Caco-2 (cell line): ENCODE measurements at regions not wholly inside any gene's neighbourhood (a gene's known extent, or its start where the extent isn't known, plus 50 kb on each side); places are given as distances from the start of the nearest gene placed in this dataset.

ENCODE experiments used
- BruUV-seq: library from RNA; stranded (reverse); fragments of 400-500 nt; replicated peaks from 2 replicates; lab custom pipeline; 2021; lab: Mats Ljungman, UMichigan
- CTCF ChIA-PET: fragments of 300-600 bp; sonication (Branson Sonifier 250); formaldehyde crosslinking; loops from one replicate; lab custom pipeline; 2022; ENCODE audit warnings: antibody characterized with exemption; lab: Charles Lee
- POLR2A ChIA-PET: fragments of 300-600 bp; sonication (Branson Sonifier 250); formaldehyde crosslinking; loops from one replicate; lab custom pipeline; 2022; ENCODE audit warnings: antibody characterized with exemption; lab: Charles Lee
- DNase-seq, 2 experiments: peaks; one replicate each; pipeline versions ENCODE4 v3.0.0 to v3.0.0-alpha.2; 2020 to 2022
- H3K27me3 ChIP-seq: replicated peaks from 2 replicates; pipeline ENCODE4 v1.6.0; 2011; ENCODE audit warnings: low read length; ENCODE audit not compliant: control insufficient read depth, insufficient read depth
- H3K36me3 ChIP-seq: 2 replicates; pipeline ENCODE4 v1.5.1; 2011; ENCODE audit warnings: low read length; ENCODE audit not compliant: control insufficient read depth, insufficient read depth
- H3K4me1 ChIP-seq: fragments of 250-450 bp; sonication (Bioruptor Pico); 2 replicates; pipeline ENCODE4 v1.5.1; 2020; ENCODE audit warnings: mild to moderate bottlenecking
- H3K4me3 ChIP-seq: 2 replicates; pipeline ENCODE4 v1.5.1; 2011; ENCODE audit warnings: low read depth, mild to moderate bottlenecking, control low read depth, low read length
- H3K9me3 ChIP-seq: fragments of 250-450 bp; sonication (Bioruptor Pico); 2 replicates; pipeline ENCODE4 v1.5.1; 2020; ENCODE audit warnings: mild to moderate bottlenecking, moderate library complexity
- H3K27ac Mint-ChIP-seq: one replicate; pipeline ENCODE4 v1.8.0; 2022; ENCODE audit warnings: mixed read lengths; ENCODE audit not compliant: unreplicated experiment
- H3K27me3 Mint-ChIP-seq: one replicate; pipeline ENCODE4 v1.8.0; 2022; ENCODE audit warnings: mixed read lengths; ENCODE audit not compliant: insufficient read depth, unreplicated experiment
- H3K36me3 Mint-ChIP-seq: one replicate; pipeline ENCODE4 v1.8.0; 2022; ENCODE audit warnings: mild to moderate bottlenecking, mixed read lengths; ENCODE audit not compliant: insufficient read depth, unreplicated experiment
- H3K4me1 Mint-ChIP-seq: one replicate; pipeline ENCODE4 v1.8.0; 2022; ENCODE audit warnings: low read depth, mixed read lengths; ENCODE audit not compliant: unreplicated experiment
- H3K4me3 Mint-ChIP-seq: one replicate; pipeline ENCODE4 v1.8.0; 2022; ENCODE audit warnings: mild to moderate bottlenecking, moderate library complexity, mixed read lengths; ENCODE audit not compliant: unreplicated experiment
- H3K9me3 Mint-ChIP-seq: one replicate; pipeline ENCODE4 v1.8.0; 2022; ENCODE audit warnings: mixed read lengths; ENCODE audit not compliant: unreplicated experiment
- CTCF ChIP-seq, 2 experiments: fragments of 200-600 bp in 1 of 2; IDR thresholded peaks; 1 replicate in 1 of 2; 2 replicates in 1 of 2; pipeline versions ENCODE4 v1.5.1 to v1.8.0; 2011 to 2022; ENCODE audit warnings: antibody characterized with exemption in 1 of 2, control low read depth in 1 of 2, inconsistent platforms in 1 of 2, low read depth in 1 of 2, low read length in 1 of 2, mild to moderate bottlenecking in 1 of 2, moderate library complexity in 1 of 2; ENCODE audit not compliant: insufficient read depth in 1 of 2, severe bottlenecking in 1 of 2, unreplicated experiment in 1 of 2
- intact Hi-C: fragments of 100-400 bp; cut with micrococcal nuclease; formaldehyde crosslinking; loops from one replicate; pipeline ENCODE4 v1.10.0; 2022; ENCODE audit not compliant: unreplicated experiment

DNA sequence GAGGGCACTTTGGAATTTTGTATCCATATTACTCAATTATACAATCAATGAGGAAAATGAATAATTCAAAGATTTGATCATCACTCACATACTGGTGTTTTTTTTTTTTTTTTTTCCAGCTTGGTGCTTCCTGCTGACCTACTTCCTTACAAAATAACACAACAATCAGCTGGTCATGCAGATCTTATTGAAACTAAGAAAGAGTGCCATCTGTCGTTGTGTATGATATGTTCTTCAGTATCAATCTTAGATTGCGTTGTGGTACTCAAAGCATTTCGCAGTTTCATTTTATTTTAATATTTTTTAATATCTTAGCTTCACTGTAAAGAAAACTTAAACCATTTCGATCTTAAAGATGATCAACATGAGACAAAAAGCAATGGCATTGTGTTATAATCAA lies 155.6 kb downstream of the OGFRL1 start:
- Histone ChIP-seq H3K9me3 (peaks cover 10% of the 10 kb centered on the region; the same call in 1 of the 2 replicates), H3K27me3 (no peaks in the 10 kb centered on the region), H3K36me3 (no peaks in the 10 kb centered on the region), H3K4me3 (no peak overlapping the region), H3K4me1 (no peaks in the 10 kb centered on the region)
- Mint-ChIP-seq H3K4me1 (no peaks in the 10 kb centered on the region), H3K4me3 (no peak overlapping the region), H3K27ac (no peak overlapping the region), H3K9me3 (peaks cover 2% of the 10 kb centered on the region), H3K27me3 (no peaks in the 10 kb centered on the region), H3K36me3 (no peaks in the 10 kb centered on the region)
- TF ChIP-seq CTCF (IDR thresholded peaks at IDR 0.05; ENCODE audit: insufficient read depth in 1 of 2, low read depth in 1 of 2, low read length in 1 of 2, severe bottlenecking in 1 of 2, unreplicated experiment in 1 of 2) = no peak
- ChIA-PET POLR2A (no interaction called here), CTCF (no interaction called here)
- intact Hi-C loops = loop anchor here (1.0 kb wide), 1 partner anchor 60 kb away; no protein-coding TSS in a partner anchor
- DNase-seq = no peak
- no TSS peak for BruUV-seq

DNA sequence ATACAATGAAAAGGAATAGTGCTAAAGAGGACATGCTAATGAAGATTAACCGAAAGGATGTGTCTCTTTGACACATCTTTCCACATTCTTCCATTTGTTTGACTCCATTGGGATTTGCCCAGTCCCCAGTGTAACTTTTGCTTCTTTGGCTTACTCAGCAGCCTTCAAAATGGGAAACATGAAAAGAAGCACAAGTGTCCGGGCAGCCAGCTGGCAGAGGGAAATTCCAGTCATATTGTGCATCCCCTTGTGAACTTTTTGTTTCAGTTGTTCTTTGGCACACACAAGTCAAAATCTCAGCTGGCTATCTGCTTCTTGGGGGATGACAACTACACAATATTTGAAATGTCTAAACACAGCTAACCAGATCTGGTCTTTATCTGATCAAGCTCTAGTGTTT lies 157.4 kb downstream of the OGFRL1 start:
- H3K4me1 ChIP-seq = no peaks in the 10 kb centered on the region
- no peaks in the 10 kb centered on the region for H3K36me3 ChIP-seq
- Mint-ChIP-seq H3K4me3 (no peak overlapping the region), H3K4me1 (no peaks in the 10 kb centered on the region), H3K27ac (no peak overlapping the region), H3K27me3 (no peaks in the 10 kb centered on the region), H3K9me3 (no peaks in the 10 kb centered on the region), H3K36me3 (no peaks in the 10 kb centered on the region)
- no peak for TF ChIP-seq CTCF (IDR thresholded peaks at IDR 0.05; ENCODE audit: insufficient read depth in 1 of 2, low read depth in 1 of 2, low read length in 1 of 2, severe bottlenecking in 1 of 2, unreplicated experiment in 1 of 2)
- no peaks in the 10 kb centered on the region for H3K9me3 ChIP-seq
- BruUV-seq = no TSS peak
- ChIA-PET CTCF (no interaction called here), POLR2A (no interaction called here)
- intact Hi-C loops = no loop called here
- no peaks in the 10 kb centered on the region for H3K27me3 ChIP-seq
- no peak overlapping the region for H3K4me3 ChIP-seq
- DNase-seq = no peak

DNA sequence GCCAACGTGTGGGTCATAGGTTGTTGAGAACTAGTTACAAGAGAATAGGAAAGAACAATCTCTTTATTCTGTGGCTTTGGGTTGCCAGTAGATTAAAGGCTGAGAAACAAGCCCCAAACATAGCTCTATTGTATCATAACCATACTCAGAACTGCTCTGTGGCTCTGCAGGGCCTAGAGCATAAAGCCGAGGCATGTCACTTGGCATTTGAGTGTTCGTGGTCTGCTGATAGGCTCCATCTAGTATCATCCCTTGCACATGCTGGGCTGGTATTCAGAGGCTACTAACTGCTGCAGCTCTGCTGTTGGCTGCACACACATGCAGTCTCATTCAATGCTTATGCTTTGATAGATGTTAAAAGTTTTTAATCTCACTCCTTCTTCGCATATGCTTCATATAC lies 157.9 kb downstream of the OGFRL1 start:
- Mint-ChIP-seq H3K4me3 (no peak overlapping the region), H3K27ac (no peak overlapping the region), H3K4me1 (no peaks in the 10 kb centered on the region), H3K27me3 (no peaks in the 10 kb centered on the region), H3K9me3 (no peaks in the 10 kb centered on the region), H3K36me3 (no peaks in the 10 kb centered on the region)
- POLR2A ChIA-PET = no interaction called here
- Histone ChIP-seq H3K4me3 (no peak overlapping the region), H3K36me3 (no peaks in the 10 kb centered on the region), H3K4me1 (no peaks in the 10 kb centered on the region), H3K27me3 (no peaks in the 10 kb centered on the region), H3K9me3 (no peaks in the 10 kb centered on the region)
- BruUV-seq = no TSS peak
- CTCF ChIA-PET = no interaction called here
- intact Hi-C loops = no loop called here
- TF ChIP-seq CTCF (IDR thresholded peaks at IDR 0.05; ENCODE audit: insufficient read depth in 1 of 2, low read depth in 1 of 2, low read length in 1 of 2, severe bottlenecking in 1 of 2, unreplicated experiment in 1 of 2) = no peak
- no peak for DNase-seq
